Endothelial cell of umbilical vein (primary cell): ENCODE measurements at regions not wholly inside any gene's neighbourhood (a gene's known extent, or its start where the extent isn't known, plus 50 kb on each side); places are given as distances from the start of the nearest gene placed in this dataset.

Source experiments
- BruUV-seq: library from RNA; stranded (reverse); fragments of 400-500 nt; replicated peaks from 2 replicates; lab custom pipeline; 2021; lab: Mats Ljungman, UMichigan
- CTCF ChIA-PET: fragments of 300-600, 350-600 bp; sonication (Branson Sonifier 250); formaldehyde crosslinking; loops from one replicate; lab custom pipeline; 2021; ENCODE audit warnings: antibody characterized with exemption, inconsistent platforms; lab: Charles Lee
- POLR2A ChIA-PET: fragments of 300-600, 350-600 bp; sonication (Branson Sonifier 250); formaldehyde crosslinking; loops from one replicate; lab custom pipeline; 2021; ENCODE audit warnings: antibody characterized with exemption, inconsistent platforms; lab: Charles Lee
- DNase-seq: peaks from one replicate; pipeline ENCODE4 v3.0.0-alpha.2; 2011; ENCODE audit warnings: low read depth, low spot score
- FAIRE-seq: peaks from 2 replicates; lab custom pipeline; 2011; peaks lifted over from hg19 to GRCh38; lab: Jason Lieb, UNC
- H2AFZ ChIP-seq: 2 replicates; pipeline ENCODE4 v1.6.0; 2012; ENCODE audit warnings: low read depth, low read length, control low read depth, inconsistent platforms
- H3K27ac ChIP-seq: 2 replicates; pipeline ENCODE4 v1.5.1; 2011; ENCODE audit warnings: low read depth, mild to moderate bottlenecking, control low read depth, low read length, moderate library complexity; ENCODE audit not compliant: insufficient read depth
- H3K27me3 ChIP-seq, 2 experiments: 2 replicates each; pipeline versions ENCODE4 v1.6.0 to v1.6.1; 2011; ENCODE audit warnings: low read length in 2 of 2, mixed read lengths in 1 of 2; ENCODE audit not compliant: control insufficient read depth in 2 of 2, insufficient read depth in 2 of 2
- H3K36me3 ChIP-seq, 2 experiments: 2 replicates in 1 of 2; 3 replicates in 1 of 2; pipeline ENCODE4 v1.5.1; 2011; ENCODE audit warnings: low read length in 2 of 2, mild to moderate bottlenecking in 1 of 2, moderate library complexity in 1 of 2; ENCODE audit not compliant: control insufficient read depth in 2 of 2, insufficient read depth in 2 of 2; ENCODE audit errors: extremely low read depth in 1 of 2
- H3K4me1 ChIP-seq: 3 replicates; pipeline ENCODE4 v1.5.1; 2011; ENCODE audit warnings: mild to moderate bottlenecking, low read length; ENCODE audit not compliant: control insufficient read depth, insufficient read depth; ENCODE audit errors: extremely low read depth
- H3K4me2 ChIP-seq: 2 replicates; pipeline ENCODE4 v1.6.1; 2011; ENCODE audit warnings: low read length, control low read depth, mixed read lengths; ENCODE audit not compliant: insufficient read depth
- H3K4me3 ChIP-seq, 3 experiments: fragments of 200-600 bp in 1 of 3; sonication (generic), shearing (Covaris generic) in 1 of 3; replicated peaks in 1 of 3; 2 replicates each; pipeline ENCODE4 v1.5.1; 2011 to 2016; ENCODE audit warnings: control low read depth in 3 of 3, low read length in 3 of 3, mild to moderate bottlenecking in 2 of 3, inconsistent platforms in 1 of 3, low read depth in 1 of 3, moderate library complexity in 1 of 3; ENCODE audit not compliant: insufficient read depth in 1 of 3
- H3K79me2 ChIP-seq: 2 replicates; pipeline ENCODE4 v1.6.0; 2012; ENCODE audit warnings: low read length, inconsistent platforms; ENCODE audit not compliant: control insufficient read depth, insufficient read depth
- H3K9ac ChIP-seq: replicated peaks from 2 replicates; pipeline ENCODE3; 2011; ENCODE audit warnings: low read length, control low read depth; ENCODE audit not compliant: insufficient read depth; ENCODE audit errors: extremely low read depth
- H3K9me1 ChIP-seq: replicated peaks from 3 replicates; pipeline ENCODE4 v1.6.0; 2011; ENCODE audit warnings: mild to moderate bottlenecking, low read length; ENCODE audit not compliant: control insufficient read depth, insufficient read depth; ENCODE audit errors: extremely low read depth
- H3K9me3 ChIP-seq: replicated peaks from 2 replicates; pipeline ENCODE4 v1.5.1; 2012; ENCODE audit warnings: low read length, inconsistent platforms; ENCODE audit not compliant: control insufficient read depth, insufficient read depth
- H4K20me1 ChIP-seq: replicated peaks from 2 replicates; pipeline ENCODE3; 2011; ENCODE audit warnings: mild to moderate bottlenecking, low read length; ENCODE audit not compliant: control insufficient read depth, insufficient read depth; ENCODE audit errors: extremely low read depth
- EZH2 ChIP-seq: IDR thresholded peaks from 2 replicates; pipeline ENCODE4 v1.6.1; 2012; ENCODE audit warnings: borderline replicate concordance, low read depth, mild to moderate bottlenecking, moderate library complexity, low read length, inconsistent platforms; ENCODE audit not compliant: severe bottlenecking
- FOS ChIP-seq: IDR thresholded peaks from 2 replicates; pipeline ENCODE4 v1.6.1; 2011; ENCODE audit warnings: mild to moderate bottlenecking, low read length, moderate library complexity, borderline replicate concordance; ENCODE audit not compliant: insufficient read depth
- GATA2 ChIP-seq: IDR thresholded peaks from 2 replicates; pipeline ENCODE4 v1.7.0; 2011; ENCODE audit warnings: low read depth, mild to moderate bottlenecking, moderate library complexity, mixed read lengths, low read length; ENCODE audit not compliant: insufficient read length, insufficient read depth
- JUN ChIP-seq: IDR thresholded peaks from 2 replicates; pipeline ENCODE4 v1.6.1; 2011; ENCODE audit warnings: borderline replicate concordance, low read depth; ENCODE audit not compliant: insufficient read length, insufficient read depth
- MYC ChIP-seq: IDR thresholded peaks from one replicate; pipeline ENCODE4 v1.6.1; 2011; ENCODE audit warnings: mild to moderate bottlenecking, low read depth, low read length
- POLR2A ChIP-seq: IDR thresholded peaks from 2 replicates; pipeline ENCODE4 v1.6.1; 2012; ENCODE audit warnings: low read depth, mild to moderate bottlenecking, control low read depth, low read length
- POLR2AphosphoS5 ChIP-seq: IDR thresholded peaks from 2 replicates; pipeline ENCODE4 v1.6.1; 2012; ENCODE audit warnings: low read depth, mild to moderate bottlenecking, control low read depth, low read length, moderate library complexity; ENCODE audit not compliant: insufficient read depth
- dilution Hi-C: fragments of 300-500 bp; cut with MboI; formaldehyde crosslinking; loops from one replicate; pipeline ENCODE4 v1.15.0; 2019; ENCODE audit warnings: low sequenced_read_pairs; ENCODE audit not compliant: extremely low pct_ligation_motif_present
- intact Hi-C: fragments of 100-400 bp; cut with micrococcal nuclease; formaldehyde crosslinking; loops from one replicate; pipeline ENCODE4 v1.10.0; 2022
- TF ChIP-seq, protein P1 (sequence below), 2 donors: IDR thresholded peaks; 1 replicate in 1 of 2; 2 replicates in 1 of 2; pipeline ENCODE4 v1.5.1; 2011; ENCODE audit warnings: low read length in 2 of 2, mild to moderate bottlenecking in 2 of 2, moderate library complexity in 2 of 2, control low read depth in 1 of 2, inconsistent platforms in 1 of 2, low read depth in 1 of 2; ENCODE audit not compliant: insufficient read depth in 1 of 2; ENCODE audit errors: extremely low read depth in 1 of 2

DNA sequence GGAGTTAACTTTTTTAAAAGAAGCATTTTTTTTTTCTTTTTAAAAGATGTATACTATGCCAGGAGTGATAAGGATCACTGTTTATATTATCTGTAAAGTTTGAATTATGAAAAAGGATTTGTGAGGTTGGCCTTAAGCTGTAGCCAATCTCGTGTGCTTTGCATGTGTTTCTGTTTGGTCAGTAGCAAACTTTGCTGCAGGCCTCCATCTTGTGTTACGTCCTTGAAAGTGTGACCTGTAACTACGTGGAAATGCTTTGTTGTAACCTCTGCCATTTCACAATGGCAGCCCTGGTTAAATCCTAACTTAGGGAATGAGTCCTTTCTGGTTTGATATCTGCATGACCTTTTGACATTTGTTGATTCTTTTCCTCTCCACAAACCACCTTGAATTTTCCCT, 1345.6 kb downstream of the NSUN3 start:
- Histone ChIP-seq H3K27me3 (no peaks in the 10 kb centered on the region), H2AFZ (no peak overlapping the region), H4K20me1 (no peaks in the 10 kb centered on the region), H3K9ac (no peak overlapping the region), H3K9me1 (no peaks in the 10 kb centered on the region), H3K79me2 (no peaks in the 10 kb centered on the region), H3K36me3 (no peaks in the 10 kb centered on the region), H3K4me3 (no peak overlapping the region), H3K27ac (no peak overlapping the region), H3K9me3 (no peaks in the 10 kb centered on the region), H3K4me1 (no peaks in the 10 kb centered on the region), H3K4me2 (no peak overlapping the region)
- FAIRE-seq = no peak
- no TSS peak for BruUV-seq
- dilution Hi-C loops = no loop called here
- POLR2A ChIA-PET = no interaction called here
- DNase-seq = no peak
- intact Hi-C loops = no loop called here
- TF ChIP-seq POLR2A (no peak), MYC (no peak), POLR2AphosphoS5 (no peak), GATA2 (no peak)
- CTCF ChIA-PET = no interaction called here

DNA sequence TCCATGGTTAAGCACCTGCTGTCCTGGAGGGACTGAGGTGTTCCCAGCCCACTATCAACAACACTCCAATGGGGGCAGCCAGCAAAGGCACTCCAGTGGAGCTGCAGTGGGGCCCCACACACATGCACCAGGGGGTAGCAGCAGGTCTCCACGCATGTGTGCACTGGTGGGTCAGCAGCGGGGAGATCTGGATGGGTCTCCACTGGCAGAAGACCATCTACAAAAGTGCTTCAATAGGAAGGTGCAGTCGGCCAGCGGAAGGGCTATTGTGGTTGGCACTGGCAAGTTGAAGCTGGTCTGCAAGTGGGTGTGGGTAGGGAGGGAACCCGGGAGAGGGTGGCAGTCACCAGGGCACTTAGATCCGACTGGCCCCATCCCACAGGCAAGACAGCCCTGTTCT, 1355.4 kb downstream of the NSUN3 start:
- H3K9ac ChIP-seq = no peak overlapping the region
- FAIRE-seq (no peak), DNase-seq (no peak)
- H3K27me3 ChIP-seq = no peaks in the 10 kb centered on the region
- no peak overlapping the region for H2AFZ ChIP-seq
- no peaks in the 10 kb centered on the region for H4K20me1 ChIP-seq
- no peak overlapping the region for H3K4me2 ChIP-seq
- intact Hi-C loops = no loop called here
- ChIA-PET CTCF (no interaction called here), POLR2A (no interaction called here)
- dilution Hi-C loops = no loop called here
- H3K4me1 ChIP-seq = no peaks in the 10 kb centered on the region
- H3K27ac ChIP-seq = no peak overlapping the region
- no TSS peak for BruUV-seq
- H3K79me2 ChIP-seq = no peaks in the 10 kb centered on the region
- H3K9me3 ChIP-seq = no peaks in the 10 kb centered on the region
- no peaks in the 10 kb centered on the region for H3K9me1 ChIP-seq
- no peak overlapping the region for H3K4me3 ChIP-seq
- no peak for TF ChIP-seq EZH2
- TF ChIP-seq, protein P1, sequence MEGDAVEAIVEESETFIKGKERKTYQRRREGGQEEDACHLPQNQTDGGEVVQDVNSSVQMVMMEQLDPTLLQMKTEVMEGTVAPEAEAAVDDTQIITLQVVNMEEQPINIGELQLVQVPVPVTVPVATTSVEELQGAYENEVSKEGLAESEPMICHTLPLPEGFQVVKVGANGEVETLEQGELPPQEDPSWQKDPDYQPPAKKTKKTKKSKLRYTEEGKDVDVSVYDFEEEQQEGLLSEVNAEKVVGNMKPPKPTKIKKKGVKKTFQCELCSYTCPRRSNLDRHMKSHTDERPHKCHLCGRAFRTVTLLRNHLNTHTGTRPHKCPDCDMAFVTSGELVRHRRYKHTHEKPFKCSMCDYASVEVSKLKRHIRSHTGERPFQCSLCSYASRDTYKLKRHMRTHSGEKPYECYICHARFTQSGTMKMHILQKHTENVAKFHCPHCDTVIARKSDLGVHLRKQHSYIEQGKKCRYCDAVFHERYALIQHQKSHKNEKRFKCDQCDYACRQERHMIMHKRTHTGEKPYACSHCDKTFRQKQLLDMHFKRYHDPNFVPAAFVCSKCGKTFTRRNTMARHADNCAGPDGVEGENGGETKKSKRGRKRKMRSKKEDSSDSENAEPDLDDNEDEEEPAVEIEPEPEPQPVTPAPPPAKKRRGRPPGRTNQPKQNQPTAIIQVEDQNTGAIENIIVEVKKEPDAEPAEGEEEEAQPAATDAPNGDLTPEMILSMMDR (IDR thresholded peaks at IDR 0.05; ENCODE audit: extremely low read depth in 1 of 2, insufficient read depth in 1 of 2, low read depth in 1 of 2, low read length in 2 of 2) = no peak
- TF ChIP-seq MYC = no peak
- TF ChIP-seq GATA2 = no peak
- TF ChIP-seq FOS = no peak
- no peak for TF ChIP-seq JUN
- H3K36me3 ChIP-seq = no peaks in the 10 kb centered on the region
